Sigmoid colon (tissue), 6 donors: ENCODE measurements at regions not wholly inside any gene's neighbourhood (a gene's known extent, or its start where the extent isn't known, plus 50 kb on each side); places are given as distances from the start of the nearest gene placed in this dataset.

Experiments used
- DNase-seq: peaks from one replicate; pipeline ENCODE4 v3.0.0-alpha.2; 2019
- H3K27ac ChIP-seq, 4 donors: fragments of 200-600 bp; sonication (generic); one replicate each; pipeline ENCODE4 v1.5.1; 2016 to 2019; ENCODE audit warnings: mild to moderate bottlenecking in 1 of 4
- H3K27me3 ChIP-seq, 3 donors: fragments of 200-600 bp; sonication (generic); one replicate each; pipeline ENCODE4 v1.5.1; 2019; ENCODE audit warnings: mild to moderate bottlenecking in 1 of 3
- H3K36me3 ChIP-seq, 4 donors: fragments of 200-600 bp; sonication (generic); one replicate each; pipeline ENCODE4 v1.5.1; 2016 to 2019
- H3K4me1 ChIP-seq, 4 donors: fragments of 200-600 bp; sonication (generic); one replicate each; pipeline ENCODE4 v1.5.1; 2017 to 2019
- H3K4me3 ChIP-seq, 4 donors: fragments of 200-600 bp; sonication (generic); one replicate each; pipeline ENCODE4 v1.5.1; 2017 to 2019; ENCODE audit warnings: mild to moderate bottlenecking in 2 of 4, moderate library complexity in 1 of 4
- H3K9me3 ChIP-seq, 4 donors: fragments of 200-600 bp in 3 of 4; sonication (generic) in 3 of 4; one replicate each; pipeline versions ENCODE4 v1.5.1 to v1.6.1; 2013 to 2019
- CTCF ChIP-seq, 4 experiments: fragments of 450-650 bp in 3 of 4; fragments of 200-600 bp in 1 of 4; IDR thresholded peaks; one replicate each; pipeline ENCODE4 v1.5.1; 2016 to 2019; ENCODE audit warnings: antibody characterized with exemption in 4 of 4, mild to moderate bottlenecking in 3 of 4, moderate library complexity in 2 of 4
- EP300 ChIP-seq, 4 donors: sonication (generic); formaldehyde crosslinking; IDR thresholded peaks; one replicate each; pipeline ENCODE4 v1.6.1; 2017; ENCODE audit warnings: antibody characterized with exemption in 4 of 4
- POLR2A ChIP-seq, 2 donors: fragments of 450-650 bp; IDR thresholded peaks; one replicate each; pipeline ENCODE4 v1.6.1; 2016; ENCODE audit warnings: antibody characterized with exemption in 2 of 2, mild to moderate bottlenecking in 2 of 2, moderate library complexity in 2 of 2
- POLR2AphosphoS5 ChIP-seq, 4 donors: sonication (generic); formaldehyde crosslinking; IDR thresholded peaks; one replicate each; pipeline ENCODE4 v1.6.1; 2017; ENCODE audit warnings: antibody characterized with exemption in 4 of 4
- WGBS, 2 donors: extraction: QIAGEN DNeasy Blood & Tissue Kit; methylation state at CpG; one replicate each; pipeline ENCODE4 v1.1.7; 2013; 5-methylcytosine and 5-hydroxymethylcytosine counted together
- intact Hi-C: fragments of 100-400 bp; cut with DNase I; formaldehyde crosslinking; loops from one replicate; pipeline ENCODE4 v1.15.1; 2023
- donor health status: healthy with polysubstance abuse.
- donor health status: healthy.

- intact Hi-C loops = no loop called here
- no peak overlapping the region for H3K4me3 ChIP-seq
- H3K27ac ChIP-seq = no peak overlapping the region
- 53 to 81% methylated on average over 2 of the region's 2 CpGs for WGBS, 2 donors
- H3K9me3 ChIP-seq = no peaks in the 10 kb centered on the region
- no peak for TF ChIP-seq EP300 (IDR thresholded peaks at IDR 0.05)
- no peak for TF ChIP-seq CTCF (IDR thresholded peaks at IDR 0.05)
- no peak for TF ChIP-seq POLR2AphosphoS5 (IDR thresholded peaks at IDR 0.05)
- TF ChIP-seq POLR2A (IDR thresholded peaks at IDR 0.05) = no peak
- H3K27me3 ChIP-seq = no peaks in the 10 kb centered on the region
- H3K4me1 ChIP-seq = peaks cover 0 to 36% (median 21%) of the 10 kb centered on the region in 4 donors
- H3K36me3 ChIP-seq = no peaks in the 10 kb centered on the region
- DNase-seq = no peak
Observed at GRCh38 chr9:106757514-106757913, 105.5 kb upstream of the ZNF462 start.

- DNase-seq = no peak
- TF ChIP-seq EP300 (IDR thresholded peaks at IDR 0.05) = no peak
- H3K9me3 ChIP-seq = no peaks in the 10 kb centered on the region
- no peaks in the 10 kb centered on the region for H3K36me3 ChIP-seq
- no peaks in the 10 kb centered on the region for H3K27me3 ChIP-seq
- WGBS, 2 donors = 59 to 60% methylated on average over 1 of the region's 1 CpG
- intact Hi-C loops = no loop called here
- H3K4me3 ChIP-seq = no peak overlapping the region
- peaks cover 0 to 23% (median 11%) of the 10 kb centered on the region in 4 donors for H3K4me1 ChIP-seq
- H3K27ac ChIP-seq = no peak overlapping the region
Observed at GRCh38 chr9:106758911-106759310, 104.1 kb upstream of the ZNF462 start.

DNA sequence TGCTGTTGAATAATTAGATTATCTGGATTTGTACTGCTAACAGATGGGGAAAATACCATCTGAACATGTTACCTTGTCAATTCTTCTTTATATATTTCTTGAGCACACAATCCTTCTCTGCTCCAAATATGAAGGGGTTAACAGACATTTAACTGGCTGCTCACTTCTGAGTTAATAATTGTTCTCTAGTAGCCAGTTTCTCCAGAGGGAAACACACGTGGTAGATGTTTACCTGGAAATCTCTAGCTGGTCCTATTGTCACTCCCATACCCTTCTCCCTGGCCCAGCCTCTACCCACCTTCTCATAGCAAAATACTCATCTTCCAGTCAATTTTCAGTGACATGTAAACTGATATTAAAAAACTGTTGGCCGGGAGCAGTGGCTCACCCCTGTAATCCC is 101.5 kb upstream of the ZNF462 start:
- intact Hi-C loops = no loop called here
- 44 to 65% methylated on average over 2 of the region's 2 CpGs for WGBS, 2 donors

GRCh38 chr9:106766616-106767015 is 96.3 kb upstream of the ZNF462 start:
- Histone ChIP-seq H3K4me3 (no peak overlapping the region), H3K36me3 (no peaks in the 10 kb centered on the region), H3K4me1 (no peaks in the 10 kb centered on the region), H3K9me3 (no peaks in the 10 kb centered on the region), H3K27ac (no peak overlapping the region), H3K27me3 (no peaks in the 10 kb centered on the region)
- DNase-seq = no peak
- intact Hi-C loops = no loop called here
- TF ChIP-seq CTCF (IDR thresholded peaks at IDR 0.05) (no peak), POLR2A (IDR thresholded peaks at IDR 0.05) (no peak), POLR2AphosphoS5 (IDR thresholded peaks at IDR 0.05) (no peak), EP300 (IDR thresholded peaks at IDR 0.05) (no peak)

More for the DNA sequence above, 101.5 kb upstream of the ZNF462 start:
- Histone ChIP-seq H3K27me3 (no peaks in the 10 kb centered on the region), H3K27ac (no peak overlapping the region), H3K4me3 (no peak overlapping the region), H3K9me3 (no peaks in the 10 kb centered on the region), H3K36me3 (no peaks in the 10 kb centered on the region), H3K4me1 (peaks cover 0 to under 1% (median 0%) of the 10 kb centered on the region in 4 donors)
- TF ChIP-seq EP300 (IDR thresholded peaks at IDR 0.05) = no peak
- TF ChIP-seq CTCF (IDR thresholded peaks at IDR 0.05) = no peak
- TF ChIP-seq POLR2AphosphoS5 (IDR thresholded peaks at IDR 0.05) = no peak
- TF ChIP-seq POLR2A (IDR thresholded peaks at IDR 0.05) = no peak
- DNase-seq = no peak

GRCh38 chr9:106769331-106769730 is 93.6 kb upstream of the ZNF462 start:
- H3K36me3 ChIP-seq = no peaks in the 10 kb centered on the region
- H3K4me3 ChIP-seq = no peak overlapping the region
- DNase-seq = no peak
- no peaks in the 10 kb centered on the region for H3K9me3 ChIP-seq
- H3K27ac ChIP-seq = no peak overlapping the region
- H3K4me1 ChIP-seq = no peaks in the 10 kb centered on the region
- 78% methylated on average over 7 of the region's 7 CpGs for WGBS, 2 donors
- intact Hi-C loops = no loop called here
- no peaks in the 10 kb centered on the region for H3K27me3 ChIP-seq
- TF ChIP-seq CTCF (IDR thresholded peaks at IDR 0.05) (no peak), POLR2AphosphoS5 (IDR thresholded peaks at IDR 0.05) (no peak), POLR2A (IDR thresholded peaks at IDR 0.05) (no peak), EP300 (IDR thresholded peaks at IDR 0.05) (no peak)
